H1 (cell line): ENCODE measurements at regions not wholly inside any gene's neighbourhood (a gene's known extent, or its start where the extent isn't known, plus 50 kb on each side); places are given as distances from the start of the nearest gene placed in this dataset.

ENCODE experiments used
- NANOG ChIP-seq: IDR thresholded peaks from 2 replicates; pipeline ENCODE4 v1.6.1; 2011; ENCODE audit warnings: low read length, low read depth, mild to moderate bottlenecking, inconsistent platforms; ENCODE audit not compliant: insufficient read depth, poor library complexity, severe bottlenecking
- SP4 ChIP-seq: IDR thresholded peaks from 2 replicates; pipeline ENCODE4 v1.6.1; 2012; ENCODE audit warnings: low read length, inconsistent platforms
- TCF12 ChIP-seq: IDR thresholded peaks from 2 replicates; pipeline ENCODE4 v1.6.1; 2011; ENCODE audit warnings: low read depth, mild to moderate bottlenecking, low read length
- TF ChIP-seq, protein P1 (sequence below): IDR thresholded peaks from 2 replicates; pipeline ENCODE4 v1.6.1; 2012; ENCODE audit warnings: inconsistent platforms

DNA sequence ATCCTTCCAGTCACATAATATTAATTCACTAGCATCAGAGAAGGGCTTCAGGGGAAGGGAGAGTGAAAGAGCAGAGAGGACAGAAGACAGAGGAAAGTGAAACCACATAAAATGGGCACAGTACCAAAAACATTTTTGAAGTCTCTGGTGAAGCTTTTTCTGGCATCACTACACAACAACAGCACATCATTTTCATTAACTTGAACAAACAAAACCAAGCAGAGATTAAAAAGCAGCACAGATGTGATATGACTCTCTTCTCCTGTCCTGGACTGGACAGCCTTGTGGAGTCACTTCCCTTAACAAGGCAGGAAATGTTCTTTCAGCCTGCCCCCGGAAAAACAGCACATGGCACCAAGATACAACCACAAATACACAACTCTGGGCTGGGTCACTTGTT, 112.0 kb downstream of the TSPAN8 start (continued):
- TF ChIP-seq TCF12, result no peak
- TF ChIP-seq SP4, result no peak
- TF ChIP-seq NANOG, result no peak
- TF ChIP-seq, protein P1, sequence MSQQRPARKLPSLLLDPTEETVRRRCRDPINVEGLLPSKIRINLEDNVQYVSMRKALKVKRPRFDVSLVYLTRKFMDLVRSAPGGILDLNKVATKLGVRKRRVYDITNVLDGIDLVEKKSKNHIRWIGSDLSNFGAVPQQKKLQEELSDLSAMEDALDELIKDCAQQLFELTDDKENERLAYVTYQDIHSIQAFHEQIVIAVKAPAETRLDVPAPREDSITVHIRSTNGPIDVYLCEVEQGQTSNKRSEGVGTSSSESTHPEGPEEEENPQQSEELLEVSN, result no peak
